ENCODE measurements at regions not wholly inside any gene's neighbourhood (a gene's known extent, or its start where the extent isn't known, plus 50 kb on each side); places are given as distances from the start of the nearest gene placed in this dataset.

GRCh38 chr17:71398800-71399219 is 722.0 kb upstream of the SOX9 start:
- no peak for DNase-seq (ENCODE audit: low read depth)
- TF ChIP-seq CTCF (IDR thresholded peaks at IDR 0.05; ENCODE audit: control insufficient read depth, extremely low read depth, insufficient read depth), result no peak
- no peak overlapping the region for H3K4me3 ChIP-seq (ENCODE audit: low read depth, low read length)

- H3K4me3 ChIP-seq (ENCODE audit: low read depth, low read length), result no peak overlapping the region
- DNase-seq (ENCODE audit: low read depth), result no peak
- no peak for TF ChIP-seq CTCF (IDR thresholded peaks at IDR 0.05; ENCODE audit: control insufficient read depth, extremely low read depth, insufficient read depth)
These were observed 721.6 kb upstream of the SOX9 start for GRCh38 chr17:71399221-71399620.

- no peak for TF ChIP-seq CTCF (IDR thresholded peaks at IDR 0.05; ENCODE audit: control insufficient read depth, extremely low read depth, insufficient read depth)
- H3K4me3 ChIP-seq (ENCODE audit: low read depth, low read length), result no peak overlapping the region
- no peak for DNase-seq (ENCODE audit: low read depth)
These were observed 721.2 kb upstream of the SOX9 start for GRCh38 chr17:71399649-71400048.

- H3K4me3 ChIP-seq (ENCODE audit: low read depth, low read length), result no peak overlapping the region
- DNase-seq (ENCODE audit: low read depth), result no peak
- TF ChIP-seq CTCF (IDR thresholded peaks at IDR 0.05; ENCODE audit: control insufficient read depth, extremely low read depth, insufficient read depth), result no peak
These were observed 718.8 kb upstream of the SOX9 start for GRCh38 chr17:71402007-71402406.

GRCh38 chr17:71402661-71403141 is 718.1 kb upstream of the SOX9 start:
- H3K4me3 ChIP-seq (ENCODE audit: low read depth, low read length), result no peak overlapping the region
- TF ChIP-seq CTCF (IDR thresholded peaks at IDR 0.05; ENCODE audit: control insufficient read depth, extremely low read depth, insufficient read depth), result no peak
- DNase-seq (ENCODE audit: low read depth), result no peak

- no peak for DNase-seq (ENCODE audit: low read depth)
- TF ChIP-seq CTCF (IDR thresholded peaks at IDR 0.05; ENCODE audit: control insufficient read depth, extremely low read depth, insufficient read depth), result no peak
- no peak overlapping the region for H3K4me3 ChIP-seq (ENCODE audit: low read depth, low read length)
These were observed 715.7 kb upstream of the SOX9 start for GRCh38 chr17:71405101-71405500.

- DNase-seq (ENCODE audit: low read depth), result no peak
- TF ChIP-seq CTCF (IDR thresholded peaks at IDR 0.05; ENCODE audit: control insufficient read depth, extremely low read depth, insufficient read depth), result no peak
- no peak overlapping the region for H3K4me3 ChIP-seq (ENCODE audit: low read depth, low read length)
These were observed 712.8 kb upstream of the SOX9 start for GRCh38 chr17:71407981-71408380.

Measured in LNCaP clone FGC (cell line).